Kidney (tissue), 13 donors: ENCODE measurements at regions not wholly inside any gene's neighbourhood (a gene's known extent, or its start where the extent isn't known, plus 50 kb on each side); places are given as distances from the start of the nearest gene placed in this dataset.

Source experiments
- DNase-seq, 5 donors: peaks; one replicate each; pipeline ENCODE4 v3.0.0-alpha.2; 2013 to 2020
- FAIRE-seq: peaks from 2 replicates; lab custom pipeline; 2012; peaks lifted over from hg19 to GRCh38; lab: Jason Lieb, UNC
- H3K27ac ChIP-seq, 2 donors: one replicate each; pipeline ENCODE4 v1.7.0; 2013; ENCODE audit warnings: low read depth in 2 of 2, low read length in 2 of 2, inconsistent platforms in 1 of 2
- H3K27me3 ChIP-seq: one replicate; pipeline ENCODE4 v1.7.1; 2013; ENCODE audit warnings: low read length, inconsistent platforms; ENCODE audit not compliant: control insufficient read depth, insufficient read depth
- H3K36me3 ChIP-seq, 3 donors: one replicate each; pipeline versions ENCODE4 v1.7.0 to v1.7.1; 2013; ENCODE audit warnings: low read length in 3 of 3, control low read depth in 1 of 3, inconsistent platforms in 1 of 3; ENCODE audit not compliant: insufficient read depth in 3 of 3, control insufficient read depth in 2 of 3
- H3K4me1 ChIP-seq, 3 donors: one replicate each; pipeline versions ENCODE4 v1.7.0 to v1.7.1; 2013; ENCODE audit warnings: low read length in 3 of 3, inconsistent platforms in 1 of 3, low read depth in 1 of 3; ENCODE audit not compliant: control insufficient read depth in 2 of 3, insufficient read depth in 2 of 3
- H3K4me3 ChIP-seq, 3 donors: one replicate each; pipeline versions ENCODE4 v1.7.0 to v1.8.1; 2013; ENCODE audit warnings: low read length in 3 of 3, control low read depth in 1 of 3, inconsistent platforms in 1 of 3
- H3K9ac ChIP-seq, 3 donors: one replicate each; pipeline versions ENCODE4 v1.7.0 to v1.7.1; 2013; ENCODE audit warnings: low read length in 3 of 3, control low read depth in 1 of 3, inconsistent platforms in 1 of 3
- H3K9me3 ChIP-seq, 3 donors: one replicate each; pipeline versions ENCODE4 v1.7.0 to v1.7.1; 2013; ENCODE audit warnings: low read length in 3 of 3, control low read depth in 1 of 3, inconsistent platforms in 1 of 3; ENCODE audit not compliant: control insufficient read depth in 2 of 3, insufficient read depth in 1 of 3
- intact Hi-C: fragments of 100-400 bp; cut with DNase I; formaldehyde crosslinking; loops from one replicate; pipeline ENCODE4 v1.11.1; 2022
- TF ChIP-seq, protein P1 (sequence below): IDR thresholded peaks from 3 replicates; pipeline ENCODE4 v1.5.1; 2012; ENCODE audit warnings: mild to moderate bottlenecking, moderate library complexity, borderline replicate concordance; ENCODE audit not compliant: insufficient read depth; ENCODE audit errors: extremely low read depth
- donor health status: control.
- donor health status: control.
- donor health status: control.
- donor health status: control.
- donor health status: control.
- donor health status: DM: yes; HTN: yes; CAD: no.
- donor health status: Normal renal cell carcinoma (clear cell type).

DNA sequence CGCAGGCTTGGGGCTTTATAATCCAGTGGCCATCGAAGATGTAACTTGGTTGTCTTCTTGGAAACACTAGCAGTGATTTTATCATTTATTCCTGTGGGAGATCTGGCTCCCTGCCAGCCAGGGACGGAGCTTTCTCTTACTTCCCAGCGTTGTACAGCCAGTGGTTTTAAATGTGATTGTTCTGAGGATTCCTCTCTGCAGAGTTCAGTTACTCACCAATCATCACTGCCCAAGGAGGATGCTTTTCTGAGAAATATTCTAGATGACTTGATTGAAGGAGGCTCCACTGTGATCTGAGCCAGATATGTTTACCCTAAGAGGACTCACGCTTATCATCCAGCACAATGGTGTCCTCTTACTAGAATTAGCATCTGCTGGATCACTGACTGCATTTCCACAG, 744.3 kb downstream of the RNF144A start:
- TF ChIP-seq, protein P1, sequence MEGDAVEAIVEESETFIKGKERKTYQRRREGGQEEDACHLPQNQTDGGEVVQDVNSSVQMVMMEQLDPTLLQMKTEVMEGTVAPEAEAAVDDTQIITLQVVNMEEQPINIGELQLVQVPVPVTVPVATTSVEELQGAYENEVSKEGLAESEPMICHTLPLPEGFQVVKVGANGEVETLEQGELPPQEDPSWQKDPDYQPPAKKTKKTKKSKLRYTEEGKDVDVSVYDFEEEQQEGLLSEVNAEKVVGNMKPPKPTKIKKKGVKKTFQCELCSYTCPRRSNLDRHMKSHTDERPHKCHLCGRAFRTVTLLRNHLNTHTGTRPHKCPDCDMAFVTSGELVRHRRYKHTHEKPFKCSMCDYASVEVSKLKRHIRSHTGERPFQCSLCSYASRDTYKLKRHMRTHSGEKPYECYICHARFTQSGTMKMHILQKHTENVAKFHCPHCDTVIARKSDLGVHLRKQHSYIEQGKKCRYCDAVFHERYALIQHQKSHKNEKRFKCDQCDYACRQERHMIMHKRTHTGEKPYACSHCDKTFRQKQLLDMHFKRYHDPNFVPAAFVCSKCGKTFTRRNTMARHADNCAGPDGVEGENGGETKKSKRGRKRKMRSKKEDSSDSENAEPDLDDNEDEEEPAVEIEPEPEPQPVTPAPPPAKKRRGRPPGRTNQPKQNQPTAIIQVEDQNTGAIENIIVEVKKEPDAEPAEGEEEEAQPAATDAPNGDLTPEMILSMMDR = no peak
- H3K4me3 ChIP-seq = no peak overlapping the region
- no peaks in the 10 kb centered on the region for H3K4me1 ChIP-seq
- H3K27me3 ChIP-seq = no peaks in the 10 kb centered on the region
- no peak overlapping the region for H3K9ac ChIP-seq
- H3K36me3 ChIP-seq = no peaks in the 10 kb centered on the region
- DNase-seq (no peak), FAIRE-seq (no peak)
- intact Hi-C loops = no loop called here
- H3K9me3 ChIP-seq = no peaks in the 10 kb centered on the region
- H3K27ac ChIP-seq = no peak overlapping the region

DNA sequence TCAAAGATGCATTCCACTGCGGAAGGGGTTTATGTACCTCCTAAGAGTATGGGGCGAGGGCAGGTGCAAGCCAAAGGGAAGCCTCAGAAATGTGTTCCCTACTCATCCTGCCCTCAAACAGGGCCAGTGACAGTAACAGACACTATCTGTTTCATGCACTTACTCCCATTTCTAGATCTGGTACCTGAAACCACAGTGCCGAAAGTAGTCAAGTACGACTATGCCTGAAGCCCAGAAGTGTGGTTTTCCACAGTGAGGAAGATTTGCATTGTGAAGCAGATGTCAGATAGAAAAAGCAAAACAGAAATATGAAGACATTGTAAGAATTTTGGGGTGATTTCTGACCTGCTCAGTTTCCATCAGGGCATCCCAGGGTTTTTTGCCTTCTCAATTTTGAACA, 748.7 kb downstream of the RNF144A start:
- DNase-seq (no peak), FAIRE-seq (no peak)
- no peaks in the 10 kb centered on the region for H3K4me1 ChIP-seq
- H3K9ac ChIP-seq = no peak overlapping the region
- no peaks in the 10 kb centered on the region for H3K36me3 ChIP-seq
- H3K9me3 ChIP-seq = no peaks in the 10 kb centered on the region
- TF ChIP-seq, protein P1 = no peak
- intact Hi-C loops = no loop called here
- no peaks in the 10 kb centered on the region for H3K27me3 ChIP-seq
- H3K4me3 ChIP-seq = no peak overlapping the region
- no peak overlapping the region for H3K27ac ChIP-seq

DNA sequence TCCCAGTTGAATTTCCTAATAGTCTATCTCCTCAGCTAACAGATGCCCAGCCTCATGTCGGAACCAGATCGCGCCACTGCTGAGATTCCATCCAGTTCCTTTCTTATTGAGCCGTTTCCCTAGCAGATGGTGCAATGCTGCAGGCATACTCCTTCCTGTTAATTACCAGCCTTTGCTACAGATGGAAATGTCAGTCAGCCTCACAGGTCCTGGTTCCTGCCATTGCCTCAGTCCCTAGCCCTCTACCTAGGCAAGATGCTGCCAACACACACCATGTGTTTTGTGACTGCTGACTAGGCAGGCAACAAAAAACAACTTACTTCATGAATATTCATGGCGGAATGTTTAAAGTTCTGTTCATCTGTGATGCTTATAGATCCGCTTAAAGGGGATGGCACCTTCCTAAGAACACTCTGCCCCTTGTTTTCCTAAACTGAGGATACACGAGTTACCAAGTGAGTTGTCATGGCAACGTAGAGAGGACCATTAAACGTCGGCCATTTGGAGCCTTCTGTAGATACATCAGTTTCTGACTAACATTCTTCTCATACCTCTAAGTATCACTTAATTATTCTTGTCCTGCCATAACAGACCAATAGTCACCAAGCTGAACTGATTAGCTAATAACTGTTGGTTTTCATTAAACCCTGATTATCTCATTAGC, 749.5 kb downstream of the RNF144A start:
- Histone ChIP-seq H3K9me3 (no peaks in the 10 kb centered on the region), H3K36me3 (no peaks in the 10 kb centered on the region), H3K27me3 (no peaks in the 10 kb centered on the region), H3K4me1 (no peaks in the 10 kb centered on the region), H3K27ac (no peak overlapping the region), H3K4me3 (no peak overlapping the region), H3K9ac (no peak overlapping the region)
- no peak for DNase-seq
- TF ChIP-seq, protein P1 = no peak
- intact Hi-C loops = no loop called here
- FAIRE-seq = no peak
